ENCODE measurements at regions not wholly inside any gene's neighbourhood (a gene's known extent, or its start where the extent isn't known, plus 50 kb on each side); places are given as distances from the start of the nearest gene placed in this dataset.

DNA sequence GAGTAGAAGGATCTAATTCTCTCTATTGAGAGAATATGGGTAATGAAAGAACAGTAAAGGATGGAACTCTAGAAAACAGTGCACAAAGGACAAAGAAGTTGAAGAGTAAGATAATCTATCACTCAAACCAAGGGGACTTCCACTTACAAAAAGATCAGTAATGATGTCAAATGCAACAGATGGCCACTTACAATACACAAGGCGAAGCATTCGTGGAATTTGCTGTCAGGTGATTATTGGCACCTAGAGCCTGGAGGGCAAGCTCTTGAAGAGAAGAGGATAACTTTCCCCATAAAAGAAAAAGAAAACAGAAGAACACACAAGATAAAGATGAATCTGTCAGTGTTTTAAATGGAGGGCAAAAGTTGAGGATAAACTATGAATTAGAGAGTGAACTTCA, 256.0 kb upstream of the TCF21 start:
- intact Hi-C loops (cut with micrococcal nuclease) = no loop called here
- H3F3A ChIP-seq (ENCODE audit: low read length, unreplicated experiment) = no peaks in the 10 kb centered on the region
- no peaks in the 10 kb centered on the region for H3K9me3 ChIP-seq (ENCODE audit: low read length)
- H3K27me3 ChIP-seq (ENCODE audit: low read length) = no peaks in the 10 kb centered on the region
- no peak overlapping the region for H3K4me2 ChIP-seq (ENCODE audit: low read length)
- no peak overlapping the region for H3K9ac ChIP-seq (ENCODE audit: low read length)
- TF ChIP-seq EZH2 (IDR thresholded peaks at IDR 0.05; ENCODE audit: low read length, unreplicated experiment) (no peak), EZH2phosphoT487 (IDR thresholded peaks at IDR 0.05; ENCODE audit: borderline replicate concordance, low read length) (no peak)
- TF ChIP-seq, protein P1, sequence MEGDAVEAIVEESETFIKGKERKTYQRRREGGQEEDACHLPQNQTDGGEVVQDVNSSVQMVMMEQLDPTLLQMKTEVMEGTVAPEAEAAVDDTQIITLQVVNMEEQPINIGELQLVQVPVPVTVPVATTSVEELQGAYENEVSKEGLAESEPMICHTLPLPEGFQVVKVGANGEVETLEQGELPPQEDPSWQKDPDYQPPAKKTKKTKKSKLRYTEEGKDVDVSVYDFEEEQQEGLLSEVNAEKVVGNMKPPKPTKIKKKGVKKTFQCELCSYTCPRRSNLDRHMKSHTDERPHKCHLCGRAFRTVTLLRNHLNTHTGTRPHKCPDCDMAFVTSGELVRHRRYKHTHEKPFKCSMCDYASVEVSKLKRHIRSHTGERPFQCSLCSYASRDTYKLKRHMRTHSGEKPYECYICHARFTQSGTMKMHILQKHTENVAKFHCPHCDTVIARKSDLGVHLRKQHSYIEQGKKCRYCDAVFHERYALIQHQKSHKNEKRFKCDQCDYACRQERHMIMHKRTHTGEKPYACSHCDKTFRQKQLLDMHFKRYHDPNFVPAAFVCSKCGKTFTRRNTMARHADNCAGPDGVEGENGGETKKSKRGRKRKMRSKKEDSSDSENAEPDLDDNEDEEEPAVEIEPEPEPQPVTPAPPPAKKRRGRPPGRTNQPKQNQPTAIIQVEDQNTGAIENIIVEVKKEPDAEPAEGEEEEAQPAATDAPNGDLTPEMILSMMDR (conservative IDR thresholded peaks at IDR 0.05; ENCODE audit: low read depth, low read length) = no peak
- H4K20me1 ChIP-seq (ENCODE audit: low read length) = no peaks in the 10 kb centered on the region
- no TSS peak for BruUV-seq (replicated peaks)
- ChIA-PET CTCF (no interaction called here), POLR2A (ENCODE audit: unreplicated experiment) (no interaction called here)
- no peaks in the 10 kb centered on the region for H3K79me2 ChIP-seq (ENCODE audit: low read length)
- H3K36me3 ChIP-seq (ENCODE audit: low read depth, low read length) = no peaks in the 10 kb centered on the region
- H3K9me2 ChIP-seq (replicated peaks; ENCODE audit: low read length) = no peaks in the 10 kb centered on the region
- H3K4me1 ChIP-seq (ENCODE audit: insufficient read depth, low read length) = peaks cover 17% of the 10 kb centered on the region
- ATAC-seq = no peak
- H3K4me3 ChIP-seq (ENCODE audit: low read length) = no peak overlapping the region
- no peak overlapping the region for H3K27ac ChIP-seq (ENCODE audit: low read length)
- no peak overlapping the region for H2AFZ ChIP-seq (ENCODE audit: low read length)
- DNase-seq = no peak

DNA sequence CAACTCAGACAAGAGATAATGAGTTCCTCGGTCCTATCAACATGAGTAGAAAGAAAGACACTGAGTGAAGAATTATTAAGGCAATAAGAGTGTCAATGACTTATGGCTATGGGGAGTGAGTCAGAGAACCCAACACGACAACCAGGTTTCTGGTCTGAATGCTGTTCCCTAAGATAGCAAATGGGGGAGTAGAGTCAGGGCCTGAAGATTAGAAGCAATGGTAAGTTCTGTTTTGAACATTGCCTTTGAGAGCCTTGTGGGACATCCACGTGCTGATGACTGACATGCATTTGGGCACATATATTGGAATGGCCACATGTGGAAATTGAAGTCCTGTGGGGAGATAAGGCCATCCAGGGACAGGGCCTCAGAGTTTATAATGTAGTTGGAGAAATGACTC, 254.4 kb upstream of the TCF21 start:
- ChIA-PET CTCF (no interaction called here), POLR2A (ENCODE audit: unreplicated experiment) (no interaction called here)
- Histone ChIP-seq H3K4me1 (ENCODE audit: insufficient read depth, low read length) (peaks cover 17% of the 10 kb centered on the region), H3K27ac (ENCODE audit: low read length) (no peak overlapping the region), H3F3A (ENCODE audit: low read length, unreplicated experiment) (no peaks in the 10 kb centered on the region), H3K9me2 (replicated peaks; ENCODE audit: low read length) (no peaks in the 10 kb centered on the region), H3K4me2 (ENCODE audit: low read length) (no peak overlapping the region), H3K9me3 (ENCODE audit: low read length) (no peaks in the 10 kb centered on the region), H2AFZ (ENCODE audit: low read length) (no peak overlapping the region), H3K36me3 (ENCODE audit: low read depth, low read length) (no peaks in the 10 kb centered on the region), H4K20me1 (ENCODE audit: low read length) (no peaks in the 10 kb centered on the region), H3K27me3 (ENCODE audit: low read length) (no peaks in the 10 kb centered on the region), H3K9ac (ENCODE audit: low read length) (no peak overlapping the region), H3K4me3 (ENCODE audit: low read length) (no peak overlapping the region), H3K79me2 (ENCODE audit: low read length) (no peaks in the 10 kb centered on the region)
- TF ChIP-seq EZH2phosphoT487 (IDR thresholded peaks at IDR 0.05; ENCODE audit: borderline replicate concordance, low read length) = no peak
- TF ChIP-seq EZH2 (IDR thresholded peaks at IDR 0.05; ENCODE audit: low read length, unreplicated experiment) = no peak
- TF ChIP-seq, protein P1 (conservative IDR thresholded peaks at IDR 0.05; ENCODE audit: low read depth, low read length) = no peak
- no TSS peak for BruUV-seq (replicated peaks)
- no peak for DNase-seq
- ATAC-seq = no peak
- intact Hi-C loops (cut with micrococcal nuclease) = no loop called here

DNA sequence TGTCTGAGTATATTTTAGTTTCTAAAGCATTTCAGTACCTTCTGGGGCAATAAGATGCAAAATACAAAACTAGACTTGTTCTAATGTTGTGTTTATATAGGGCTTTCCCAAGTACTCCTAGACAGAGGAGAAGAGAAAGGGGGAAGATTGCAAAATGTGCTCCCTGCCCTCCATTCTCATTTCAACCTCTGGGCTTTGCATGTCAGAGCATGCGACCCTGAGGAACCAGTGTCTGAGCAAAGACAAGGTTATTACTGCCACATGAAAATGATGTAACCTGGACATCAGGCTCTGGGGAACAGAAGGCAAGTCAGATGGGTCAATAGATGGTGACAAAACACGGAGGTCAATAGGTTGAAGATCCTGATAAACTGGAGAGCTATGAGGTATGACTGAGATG, 253.5 kb upstream of the TCF21 start:
- no peak for DNase-seq
- intact Hi-C loops (cut with micrococcal nuclease) = no loop called here
- no TSS peak for BruUV-seq (replicated peaks)
- no peaks in the 10 kb centered on the region for H3K36me3 ChIP-seq (ENCODE audit: low read depth, low read length)
- ChIA-PET POLR2A (ENCODE audit: unreplicated experiment) (no interaction called here), CTCF (no interaction called here)
- no peak overlapping the region for H3K9ac ChIP-seq (ENCODE audit: low read length)
- H3K9me2 ChIP-seq (replicated peaks; ENCODE audit: low read length) = no peaks in the 10 kb centered on the region
- H3K27me3 ChIP-seq (ENCODE audit: low read length) = no peaks in the 10 kb centered on the region
- no peak overlapping the region for H3K4me3 ChIP-seq (ENCODE audit: low read length)
- H3K79me2 ChIP-seq (ENCODE audit: low read length) = no peaks in the 10 kb centered on the region
- H2AFZ ChIP-seq (ENCODE audit: low read length) = no peak overlapping the region
- no peaks in the 10 kb centered on the region for H4K20me1 ChIP-seq (ENCODE audit: low read length)
- no peaks in the 10 kb centered on the region for H3K9me3 ChIP-seq (ENCODE audit: low read length)
- TF ChIP-seq, protein P1 (conservative IDR thresholded peaks at IDR 0.05; ENCODE audit: low read depth, low read length) = no peak
- TF ChIP-seq EZH2 (IDR thresholded peaks at IDR 0.05; ENCODE audit: low read length, unreplicated experiment) (no peak), EZH2phosphoT487 (IDR thresholded peaks at IDR 0.05; ENCODE audit: borderline replicate concordance, low read length) (no peak)
- no peak overlapping the region for H3K27ac ChIP-seq (ENCODE audit: low read length)
- ATAC-seq = no peak
- peaks cover 17% of the 10 kb centered on the region for H3K4me1 ChIP-seq (ENCODE audit: insufficient read depth, low read length)
- H3K4me2 ChIP-seq (ENCODE audit: low read length) = no peak overlapping the region
- H3F3A ChIP-seq (ENCODE audit: low read length, unreplicated experiment) = no peaks in the 10 kb centered on the region

All from PC-3 (cell line).